Body of pancreas (tissue), 4 donors: ENCODE measurements at regions not wholly inside any gene's neighbourhood (a gene's known extent, or its start where the extent isn't known, plus 50 kb on each side); places are given as distances from the start of the nearest gene placed in this dataset.

ENCODE experiments used
- POLR2A ChIP-seq, 3 donors: fragments of 450-650 bp; IDR thresholded peaks; one replicate each; pipeline ENCODE4 v1.6.1; 2016; ENCODE audit warnings: antibody characterized with exemption in 3 of 3, mild to moderate bottlenecking in 2 of 3
- TF ChIP-seq, protein P1 (sequence below), 7 experiments: fragments of 450-650 bp in 4 of 7; fragments of 200-600 bp in 3 of 7; sonication (generic) in 3 of 7; IDR thresholded peaks; one replicate each; pipeline ENCODE4 v1.5.1; 2016 to 2019; ENCODE audit warnings: antibody characterized with exemption in 7 of 7

- TF ChIP-seq, protein P1, sequence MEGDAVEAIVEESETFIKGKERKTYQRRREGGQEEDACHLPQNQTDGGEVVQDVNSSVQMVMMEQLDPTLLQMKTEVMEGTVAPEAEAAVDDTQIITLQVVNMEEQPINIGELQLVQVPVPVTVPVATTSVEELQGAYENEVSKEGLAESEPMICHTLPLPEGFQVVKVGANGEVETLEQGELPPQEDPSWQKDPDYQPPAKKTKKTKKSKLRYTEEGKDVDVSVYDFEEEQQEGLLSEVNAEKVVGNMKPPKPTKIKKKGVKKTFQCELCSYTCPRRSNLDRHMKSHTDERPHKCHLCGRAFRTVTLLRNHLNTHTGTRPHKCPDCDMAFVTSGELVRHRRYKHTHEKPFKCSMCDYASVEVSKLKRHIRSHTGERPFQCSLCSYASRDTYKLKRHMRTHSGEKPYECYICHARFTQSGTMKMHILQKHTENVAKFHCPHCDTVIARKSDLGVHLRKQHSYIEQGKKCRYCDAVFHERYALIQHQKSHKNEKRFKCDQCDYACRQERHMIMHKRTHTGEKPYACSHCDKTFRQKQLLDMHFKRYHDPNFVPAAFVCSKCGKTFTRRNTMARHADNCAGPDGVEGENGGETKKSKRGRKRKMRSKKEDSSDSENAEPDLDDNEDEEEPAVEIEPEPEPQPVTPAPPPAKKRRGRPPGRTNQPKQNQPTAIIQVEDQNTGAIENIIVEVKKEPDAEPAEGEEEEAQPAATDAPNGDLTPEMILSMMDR (IDR thresholded peaks at IDR 0.05), result no peak
- TF ChIP-seq POLR2A (IDR thresholded peaks at IDR 0.05), result no peak
These were observed 350.4 kb downstream of the RAB28 start for GRCh38 chr4:13133700-13134099.
